ENCODE measurements at regions not wholly inside any gene's neighbourhood (a gene's known extent, or its start where the extent isn't known, plus 50 kb on each side); places are given as distances from the start of the nearest gene placed in this dataset.
A peak's percentile ranks its signal among the peaks of the same experiment; 100 is the strongest.
"Not testable (repeated sequence)": the region's sequence is repeated elsewhere in the genome, so short reads cannot be mapped to it uniquely, and the experiment has no call there.

- no peak overlapping the region for H3K9ac ChIP-seq (ENCODE audit: low read depth in 1 of 2, low read length in 2 of 2)
- no peaks in the 10 kb centered on the region for H3K9me3 ChIP-seq (ENCODE audit: control insufficient read depth in 4 of 4, low read length in 3 of 4)
- no peak for DNase-seq (ENCODE audit: low spot score)
- no peak overlapping the region for H3K4me3 ChIP-seq (ENCODE audit: low read depth in 1 of 3, low read length in 3 of 3)
- H3K36me3 ChIP-seq (ENCODE audit: control insufficient read depth in 4 of 4, insufficient read depth in 3 of 4, low read depth in 1 of 4, low read length in 3 of 4), result no peaks in the 10 kb centered on the region
- no peaks in the 10 kb centered on the region for H3K4me1 ChIP-seq (ENCODE audit: control insufficient read depth in 4 of 4, insufficient read depth in 4 of 4, low read length in 3 of 4)
- no peaks in the 10 kb centered on the region for H3K27me3 ChIP-seq (ENCODE audit: control insufficient read depth in 4 of 4, insufficient read depth in 4 of 4, low read length in 3 of 4)
- no peak overlapping the region for H3K27ac ChIP-seq (ENCODE audit: low read depth in 1 of 2, low read length in 2 of 2)
- peak; percentile 29 for TF ChIP-seq YY1 (IDR thresholded peaks at IDR 0.05)
- TF ChIP-seq CTCF (IDR thresholded peaks at IDR 0.05; ENCODE audit: low read depth, low read length, missing input control), result no peak
- TF ChIP-seq EGR1 (IDR thresholded peaks at IDR 0.05; ENCODE audit: low read depth in 2 of 2), result peak; percentile 75 to 92
- TF ChIP-seq REST (IDR thresholded peaks at IDR 0.05), result peak; percentile 31
- TF ChIP-seq NR2F2 (IDR thresholded peaks at IDR 0.05), result no peak
- TF ChIP-seq ATF3 (IDR thresholded peaks at IDR 0.05), result peak; percentile 97
- TF ChIP-seq FOXA2 (IDR thresholded peaks at IDR 0.05), result peak; percentile 91
- TF ChIP-seq HNF4A (conservative IDR thresholded peaks at IDR 0.05), result peak; percentile 82 to 86
- no peak for TF ChIP-seq TAF1 (conservative IDR thresholded peaks at IDR 0.05)
- peak; percentile 67 for TF ChIP-seq HNF4G (IDR thresholded peaks at IDR 0.05)
- TF ChIP-seq ZBTB33 (IDR thresholded peaks at IDR 0.05), result no peak
- peak; percentile 87 for TF ChIP-seq SP1 (IDR thresholded peaks at IDR 0.05)
- TF ChIP-seq GABPA (IDR thresholded peaks at IDR 0.05 in 1 of 2, conservative IDR thresholded peaks at IDR 0.05 in 1 of 2), result no peak
- no peak for TF ChIP-seq MAX (IDR thresholded peaks at IDR 0.05)
- TF ChIP-seq RAD21 (IDR thresholded peaks at IDR 0.05), result peak; percentile 31 to 63
- peak; percentile 98 to 99 for TF ChIP-seq JUND (IDR thresholded peaks at IDR 0.05)
- TF ChIP-seq FOXA1 (IDR thresholded peaks at IDR 0.05), result peak; percentile 90
- TF ChIP-seq RXRA (IDR thresholded peaks at IDR 0.05), result peak in 1 of 2 donors; percentile 56
- WGBS, result 49% methylated on average over 1 of the region's 1 CpG
These were observed 304.4 kb upstream of the ZC3H15 start for GRCh38 chr2:186181625-186182024.

GRCh38 chr2:186182366-186182765 is 303.7 kb upstream of the ZC3H15 start:
- not testable (repeated sequence) for H3K9me3 ChIP-seq (ENCODE audit: control insufficient read depth in 4 of 4, low read length in 3 of 4); H3K36me3 ChIP-seq (ENCODE audit: control insufficient read depth in 4 of 4, insufficient read depth in 3 of 4, low read depth in 1 of 4, low read length in 3 of 4); DNase-seq (ENCODE audit: low spot score); H3K27ac ChIP-seq (ENCODE audit: low read depth in 1 of 2, low read length in 2 of 2); H3K27me3 ChIP-seq (ENCODE audit: control insufficient read depth in 4 of 4, insufficient read depth in 4 of 4, low read length in 3 of 4); H3K9ac ChIP-seq (ENCODE audit: low read depth in 1 of 2, low read length in 2 of 2); H3K4me3 ChIP-seq (ENCODE audit: low read depth in 1 of 3, low read length in 3 of 3); H3K4me1 ChIP-seq (ENCODE audit: control insufficient read depth in 4 of 4, insufficient read depth in 4 of 4, low read length in 3 of 4)
- WGBS, result 92% methylated on average over 10 of the region's 10 CpGs

Measured in liver (tissue), 8 donors.